ENCODE measurements at regions not wholly inside any gene's neighbourhood (a gene's known extent, or its start where the extent isn't known, plus 50 kb on each side); places are given as distances from the start of the nearest gene placed in this dataset.

GRCh38 chr6:84927551-84927950 lies 163.2 kb upstream of the TBX18 start:
- Histone ChIP-seq H2BK5ac (ENCODE audit: insufficient read length, low read length) (no peak overlapping the region), H3T11ph (ENCODE audit: low read length) (no peak overlapping the region), H3K4ac (ENCODE audit: low read depth, low read length) (no peak overlapping the region), H3K4me1 (ENCODE audit: insufficient read depth, low read length) (no peaks in the 10 kb centered on the region), H2BK20ac (ENCODE audit: low read depth, low read length, poor library complexity, severe bottlenecking) (no peak overlapping the region), H3K18ac (ENCODE audit: insufficient read length, low read depth, low read length) (no peak overlapping the region), H4K8ac (replicated peaks; ENCODE audit: insufficient read length, low read depth, low read length) (no peak overlapping the region), H2BK15ac (ENCODE audit: low read depth, low read length) (no peak overlapping the region), H2AFZ (ENCODE audit: low read length) (no peak overlapping the region), H3K23me2 (ENCODE audit: insufficient read length, low read depth, low read length, poor library complexity, severe bottlenecking) (no peaks in the 10 kb centered on the region), H3K23ac (ENCODE audit: insufficient read length, low read depth, low read length) (no peak overlapping the region), H3K9ac (ENCODE audit: extremely low read depth, insufficient read length, low read length) (no peak overlapping the region), H3K9me3 (ENCODE audit: control insufficient read depth, low read depth, low read length) (no peaks in the 10 kb centered on the region), H4K5ac (ENCODE audit: insufficient read length, low read depth, low read length) (no peak overlapping the region), H3K79me1 (ENCODE audit: insufficient read depth, low read depth, low read length, poor library complexity, severe bottlenecking) (no peaks in the 10 kb centered on the region), H3K14ac (ENCODE audit: insufficient read depth, low read length) (no peak overlapping the region), H2BK120ac (ENCODE audit: low read depth, low read length, poor library complexity, severe bottlenecking) (no peak overlapping the region), H4K91ac (ENCODE audit: insufficient read length, low read depth, low read length) (no peak overlapping the region), H3K4me2 (ENCODE audit: insufficient read depth, insufficient read length, low read length) (no peak overlapping the region), H3K27ac (ENCODE audit: insufficient read length, low read depth, low read length) (no peak overlapping the region), H3K27me3 (ENCODE audit: insufficient read depth, low read length) (no peaks in the 10 kb centered on the region), H2BK12ac (ENCODE audit: insufficient read length, low read depth, low read length) (no peak overlapping the region), H3K79me2 (ENCODE audit: insufficient read depth, low read length) (no peaks in the 10 kb centered on the region), H3K56ac (ENCODE audit: insufficient read length, low read depth, low read length) (no peak overlapping the region), H4K20me1 (ENCODE audit: control insufficient read depth, insufficient read depth, insufficient read length) (no peaks in the 10 kb centered on the region), H2AK5ac (ENCODE audit: insufficient read length, low read length) (no peak overlapping the region)
- H3K4me3 Mint-ChIP-seq: no peak overlapping the region
- no peaks in the 10 kb centered on the region for H3K9me3 Mint-ChIP-seq
- TF ChIP-seq, protein P1, sequence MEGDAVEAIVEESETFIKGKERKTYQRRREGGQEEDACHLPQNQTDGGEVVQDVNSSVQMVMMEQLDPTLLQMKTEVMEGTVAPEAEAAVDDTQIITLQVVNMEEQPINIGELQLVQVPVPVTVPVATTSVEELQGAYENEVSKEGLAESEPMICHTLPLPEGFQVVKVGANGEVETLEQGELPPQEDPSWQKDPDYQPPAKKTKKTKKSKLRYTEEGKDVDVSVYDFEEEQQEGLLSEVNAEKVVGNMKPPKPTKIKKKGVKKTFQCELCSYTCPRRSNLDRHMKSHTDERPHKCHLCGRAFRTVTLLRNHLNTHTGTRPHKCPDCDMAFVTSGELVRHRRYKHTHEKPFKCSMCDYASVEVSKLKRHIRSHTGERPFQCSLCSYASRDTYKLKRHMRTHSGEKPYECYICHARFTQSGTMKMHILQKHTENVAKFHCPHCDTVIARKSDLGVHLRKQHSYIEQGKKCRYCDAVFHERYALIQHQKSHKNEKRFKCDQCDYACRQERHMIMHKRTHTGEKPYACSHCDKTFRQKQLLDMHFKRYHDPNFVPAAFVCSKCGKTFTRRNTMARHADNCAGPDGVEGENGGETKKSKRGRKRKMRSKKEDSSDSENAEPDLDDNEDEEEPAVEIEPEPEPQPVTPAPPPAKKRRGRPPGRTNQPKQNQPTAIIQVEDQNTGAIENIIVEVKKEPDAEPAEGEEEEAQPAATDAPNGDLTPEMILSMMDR (conservative IDR thresholded peaks at IDR 0.05): no peak
- no peak overlapping the region for H3K27ac Mint-ChIP-seq
- H3K36me3 Mint-ChIP-seq (ENCODE audit: insufficient read depth in 1 of 3, low read depth in 3 of 3): no peaks in the 10 kb centered on the region
- H3K4me1 Mint-ChIP-seq: peaks cover 4% of the 10 kb centered on the region in 2 experiments
- DNase-seq: no peak
- H3K27me3 Mint-ChIP-seq (ENCODE audit: low read depth): peaks cover 1% of the 10 kb centered on the region; the same call in 1 of the 2 replicates

All from H9 (cell line).